SK-N-SH (cell line): ENCODE measurements at regions not wholly inside any gene's neighbourhood (a gene's known extent, or its start where the extent isn't known, plus 50 kb on each side); places are given as distances from the start of the nearest gene placed in this dataset.

Experiments
- CTCF ChIA-PET: fragments of 300-600, 350-600 bp; formaldehyde crosslinking; extraction: SDS; loops from one replicate; lab custom pipeline; 2021; lab: Yijun Ruan, JAX
- POLR2A ChIA-PET: fragments of 350-600 bp; sonication (Branson Sonifier 250); formaldehyde crosslinking; extraction: SDS; loops from one replicate; lab custom pipeline; 2020; ENCODE audit warnings: antibody characterized with exemption, inconsistent platforms; lab: Yijun Ruan, JAX
- DNase-seq: peaks from one replicate; pipeline ENCODE4 v3.0.0; 2012
- H2AFZ ChIP-seq: fragments of 200-600 bp; sonication (generic); 2 replicates; pipeline ENCODE4 v1.8.1; 2016; ENCODE audit warnings: antibody characterized with exemption, mild to moderate bottlenecking, low read depth
- H3F3A ChIP-seq: fragments of 200-600 bp; sonication (generic); replicated peaks from 2 replicates; pipeline ENCODE3; 2016; ENCODE audit warnings: antibody characterized with exemption, mild to moderate bottlenecking; ENCODE audit not compliant: insufficient read depth
- H3K27ac ChIP-seq, 2 experiments: fragments of 200-500 bp in 1 of 2; fragments of 200-600 bp in 1 of 2; sonication (Bioruptor generic) in 1 of 2; sonication (generic), shearing (Covaris generic) in 1 of 2; 2 replicates each; pipeline versions ENCODE4 v1.5.1 to v1.6.1; 2014 to 2016; ENCODE audit warnings: low read depth in 2 of 2, inconsistent platforms in 1 of 2, low read length in 1 of 2, mild to moderate bottlenecking in 1 of 2, mixed read lengths in 1 of 2
- H3K27me3 ChIP-seq: fragments of 200-600 bp; sonication (generic), shearing (Covaris generic); 2 replicates; pipeline ENCODE4 v1.6.1; 2016; ENCODE audit warnings: mixed run types; ENCODE audit not compliant: insufficient read depth
- H3K36me3 ChIP-seq, 2 experiments: fragments of 200-500 bp in 1 of 2; fragments of 200-600 bp in 1 of 2; sonication (Bioruptor generic) in 1 of 2; sonication (generic) in 1 of 2; replicated peaks in 1 of 2; 2 replicates each; pipeline versions ENCODE3 to v1.5.1; 2014 to 2016; ENCODE audit warnings: low read length in 1 of 2, mild to moderate bottlenecking in 1 of 2; ENCODE audit not compliant: insufficient read depth in 2 of 2, control insufficient read depth in 1 of 2
- H3K4me1 ChIP-seq, 2 experiments: fragments of 200-500 bp in 1 of 2; fragments of 200-600 bp in 1 of 2; sonication (Bioruptor generic) in 1 of 2; sonication (generic), shearing (Covaris generic) in 1 of 2; 2 replicates each; pipeline versions ENCODE4 v1.5.1 to v1.6.1; 2014 to 2016; ENCODE audit warnings: low read depth in 1 of 2, low read length in 1 of 2, mixed run types in 1 of 2; ENCODE audit not compliant: insufficient read depth in 2 of 2, control insufficient read depth in 1 of 2
- H3K4me2 ChIP-seq: fragments of 200-600 bp; sonication (generic), shearing (Covaris generic); 2 replicates; pipeline ENCODE4 v1.6.1; 2017; ENCODE audit warnings: mixed run types
- H3K4me3 ChIP-seq, 2 experiments: fragments of 200-500 bp in 1 of 2; fragments of 200-600 bp in 1 of 2; sonication (Bioruptor generic) in 1 of 2; sonication (generic), shearing (Covaris generic) in 1 of 2; 2 replicates each; pipeline versions ENCODE4 v1.5.1 to v1.8.1; 2014 to 2016; ENCODE audit warnings: low read depth in 2 of 2, inconsistent platforms in 1 of 2, low read length in 1 of 2, mild to moderate bottlenecking in 1 of 2, mixed read lengths in 1 of 2, moderate library complexity in 1 of 2
- H3K79me2 ChIP-seq: fragments of 200-600 bp; sonication (generic); 2 replicates; pipeline ENCODE4 v1.8.1; 2017; ENCODE audit warnings: mild to moderate bottlenecking; ENCODE audit not compliant: insufficient read depth
- H3K9ac ChIP-seq: fragments of 200-600 bp; sonication (generic); 2 replicates; pipeline ENCODE4 v1.6.1; 2017; ENCODE audit warnings: mixed run types
- H3K9me2 ChIP-seq: fragments of 200-600 bp; sonication (generic); 2 replicates; pipeline ENCODE4 v1.6.1; 2017; ENCODE audit warnings: mixed run types
- H3K9me3 ChIP-seq: fragments of 200-600 bp; sonication (generic); 2 replicates; pipeline ENCODE4 v1.6.1; 2017; ENCODE audit warnings: mixed run types, mild to moderate bottlenecking, moderate library complexity
- H4K20me1 ChIP-seq: fragments of 200-600 bp; sonication (generic); 2 replicates; pipeline ENCODE4 v1.6.1; 2017; ENCODE audit warnings: mild to moderate bottlenecking, mixed run types; ENCODE audit not compliant: insufficient read depth
- CTCF ChIP-seq: fragments of 200-600 bp; sonication (generic); IDR thresholded peaks from 2 replicates; pipeline ENCODE4 v1.6.1; 2017; ENCODE audit warnings: antibody characterized with exemption, mild to moderate bottlenecking, moderate library complexity
- ELF1 ChIP-seq: IDR thresholded peaks from 2 replicates; pipeline ENCODE4 v1.4.0; 2012
- GATA2 ChIP-seq: sonication (generic); formaldehyde crosslinking; IDR thresholded peaks from 2 replicates; pipeline ENCODE4 v1.5.0; 2020; ENCODE audit warnings: mild to moderate bottlenecking, missing genetic modification reagents
- NRF1 ChIP-seq: IDR thresholded peaks from 2 replicates; pipeline ENCODE4 v1.6.1; 2012; ENCODE audit warnings: low read depth, mild to moderate bottlenecking, low read length
- RAD21 ChIP-seq: IDR thresholded peaks from 2 replicates; pipeline ENCODE4 v1.6.1; 2012; ENCODE audit warnings: mild to moderate bottlenecking, low read length
- RCOR1 ChIP-seq: fragments of 150-350 bp; IDR thresholded peaks from 2 replicates; pipeline ENCODE4 v1.6.1; 2017; ENCODE audit warnings: antibody characterized with exemption, low read length
- RFX5 ChIP-seq: IDR thresholded peaks from 2 replicates; pipeline ENCODE4 v1.6.1; 2012; ENCODE audit warnings: mild to moderate bottlenecking, improper control_type of control experiment, low read length
- SMC3 ChIP-seq: IDR thresholded peaks from 2 replicates; pipeline ENCODE4 v1.6.1; 2012; ENCODE audit warnings: low read depth, low read length, improper control_type of control experiment
- TAF1 ChIP-seq: IDR thresholded peaks from 2 replicates; pipeline ENCODE4 v1.6.1; 2012; ENCODE audit warnings: low read depth, mild to moderate bottlenecking, low read length, moderate library complexity, borderline replicate concordance
- USF2 ChIP-seq: fragments of 150-350 bp; IDR thresholded peaks from 2 replicates; pipeline ENCODE4 v1.6.1; 2017; ENCODE audit warnings: antibody characterized with exemption, low read length, low read depth, borderline replicate concordance
- ZBTB33 ChIP-seq: IDR thresholded peaks from 2 replicates; pipeline ENCODE4 v1.4.0; 2012; ENCODE audit warnings: low read depth, borderline replicate concordance
- WGBS: methylation state at CpG from one replicate; pipeline ENCODE4 v1.1.6; 2017; ENCODE audit warnings: low lambda C conversion rate; 5-methylcytosine and 5-hydroxymethylcytosine counted together

- no peak overlapping the region for H3K27ac ChIP-seq
- H3K4me2 ChIP-seq = no peak overlapping the region
- ChIA-PET POLR2A (no interaction called here), CTCF (interaction anchor here (0.6 to 3.9 kb wide), 36 partner anchors 9 to 1024 kb away, joined by 3 to 18 read pairs (median 3); partner anchors contain the start of gene SLITRK6)
- no peak overlapping the region for H3K9ac ChIP-seq
- peak; percentile 51 for DNase-seq
- TF ChIP-seq CTCF = peak; percentile 81
- peak; percentile 91 for TF ChIP-seq RAD21
- TF ChIP-seq SMC3 = peak; percentile 76
- TF ChIP-seq ZBTB33 = no peak
- no peaks in the 10 kb centered on the region for H3K9me2 ChIP-seq
- peak overlapping the region; percentile 53 for H2AFZ ChIP-seq
- H3K79me2 ChIP-seq = no peaks in the 10 kb centered on the region
- H3K27me3 ChIP-seq = no peaks in the 10 kb centered on the region
- H3F3A ChIP-seq = no peaks in the 10 kb centered on the region
- H4K20me1 ChIP-seq = no peaks in the 10 kb centered on the region
- H3K9me3 ChIP-seq = no peaks in the 10 kb centered on the region
- H3K4me3 ChIP-seq = peak overlapping the region in 1 of 2 experiments; percentile 45; a peak in 1 of 4 replicates
- 14% methylated on average over 9 of the region's 9 CpGs for WGBS
- H3K36me3 ChIP-seq = no peaks in the 10 kb centered on the region
- no peaks in the 10 kb centered on the region for H3K4me1 ChIP-seq
Measured at GRCh38 chr13:84896128-84896527, 903.1 kb downstream of the SLITRK6 start.

GRCh38 chr13:84894749-84895148 is 904.5 kb downstream of the SLITRK6 start:
- WGBS = 95% methylated on average over 6 of the region's 23 CpGs
- no peaks in the 10 kb centered on the region for H3K27me3 ChIP-seq
- H3K4me1 ChIP-seq = no peaks in the 10 kb centered on the region
- no peak overlapping the region for H3K9ac ChIP-seq
- no peaks in the 10 kb centered on the region for H3K9me3 ChIP-seq
- CTCF ChIA-PET = interaction anchor here (0.7 to 1.2 kb wide), 4 partner anchors 906 to 920 kb away, joined by 3 to 4 read pairs (median 3); no protein-coding TSS in a partner anchor
- no peaks in the 10 kb centered on the region for H3K36me3 ChIP-seq
- no peaks in the 10 kb centered on the region for H3K9me2 ChIP-seq
- H3K4me3 ChIP-seq = no peak overlapping the region
- H4K20me1 ChIP-seq = no peaks in the 10 kb centered on the region
- DNase-seq = no peak
- no peaks in the 10 kb centered on the region for H3F3A ChIP-seq
- H3K79me2 ChIP-seq = no peaks in the 10 kb centered on the region
- H3K27ac ChIP-seq = no peak overlapping the region
- TF ChIP-seq CTCF (peak; percentile 16; the same call in 1 of the 2 replicates), RCOR1 (no peak), GATA2 (CRISPR knock-in tag) (no peak), RFX5 (no peak), TAF1 (no peak), ELF1 (no peak), NRF1 (no peak), USF2 (no peak)
- POLR2A ChIA-PET = no interaction called here
- H3K4me2 ChIP-seq = no peak overlapping the region
- H2AFZ ChIP-seq = no peak overlapping the region
